Brain microvascular endothelial cell (primary cell): ENCODE measurements at regions not wholly inside any gene's neighbourhood (a gene's known extent, or its start where the extent isn't known, plus 50 kb on each side); places are given as distances from the start of the nearest gene placed in this dataset.

Source experiments
- DNase-seq: peaks from one replicate; pipeline ENCODE4 v3.0.0-alpha.2; 2020
- H3K27ac ChIP-seq: fragments of 250-450 bp; sonication (Bioruptor Pico); 2 replicates; pipeline ENCODE4 v1.5.1; 2020; ENCODE audit warnings: mild to moderate bottlenecking, moderate library complexity
- H3K27me3 ChIP-seq: fragments of 250-450 bp; sonication (Bioruptor Pico); replicated peaks from 2 replicates; pipeline ENCODE4 v1.5.1; 2020; ENCODE audit warnings: mild to moderate bottlenecking
- H3K36me3 ChIP-seq: fragments of 250-450 bp; sonication (Bioruptor Pico); replicated peaks from 2 replicates; pipeline ENCODE4 v1.5.1; 2020; ENCODE audit warnings: mild to moderate bottlenecking
- H3K4me3 ChIP-seq: 2 replicates; pipeline ENCODE4 v1.5.1; 2011; ENCODE audit warnings: low read depth, mild to moderate bottlenecking, control low read depth, low read length, moderate library complexity
- in situ Hi-C: cut with HindIII; loops from 2 replicates; pipeline ENCODE4 v1.10.0; 2017; ENCODE audit warnings: low sequenced_read_pairs, low pct_ligation_motif_present
- TF ChIP-seq, protein P1 (sequence below): IDR thresholded peaks from 2 replicates; pipeline ENCODE4 v1.5.1; 2011; ENCODE audit warnings: low read depth, mild to moderate bottlenecking, moderate library complexity, low read length, control low read depth, inconsistent platforms; ENCODE audit errors: missing control alignments

DNA sequence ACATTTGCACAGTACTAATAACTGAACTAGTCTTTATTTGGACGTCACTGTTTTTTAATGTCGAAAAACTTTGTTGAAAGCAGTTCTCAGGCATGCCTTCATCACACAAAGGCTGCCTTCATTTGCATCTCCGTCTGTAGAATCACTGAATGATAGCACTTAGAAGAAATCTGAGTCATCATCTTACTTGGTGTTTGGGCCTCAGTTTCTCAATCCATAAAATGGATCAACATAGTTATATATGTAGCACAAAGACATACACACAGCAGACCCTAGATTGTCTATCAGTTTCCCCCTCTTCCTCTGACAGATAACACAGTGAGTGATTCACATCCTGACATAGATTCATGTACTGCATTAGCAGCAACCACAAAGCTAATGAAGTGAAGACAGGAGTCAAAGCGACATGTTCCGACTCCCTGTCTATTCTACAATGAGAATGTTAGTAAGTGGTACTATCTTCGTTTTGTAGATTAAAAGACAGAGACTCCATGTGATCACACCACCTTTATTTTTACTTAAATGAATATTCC, 80.4 kb upstream of the PDE10A start:
- H3K4me3 ChIP-seq: no peak overlapping the region
- H3K36me3 ChIP-seq: no peaks in the 10 kb centered on the region
- in situ Hi-C loops: no loop called here
- no peak overlapping the region for H3K27ac ChIP-seq
- TF ChIP-seq, protein P1, sequence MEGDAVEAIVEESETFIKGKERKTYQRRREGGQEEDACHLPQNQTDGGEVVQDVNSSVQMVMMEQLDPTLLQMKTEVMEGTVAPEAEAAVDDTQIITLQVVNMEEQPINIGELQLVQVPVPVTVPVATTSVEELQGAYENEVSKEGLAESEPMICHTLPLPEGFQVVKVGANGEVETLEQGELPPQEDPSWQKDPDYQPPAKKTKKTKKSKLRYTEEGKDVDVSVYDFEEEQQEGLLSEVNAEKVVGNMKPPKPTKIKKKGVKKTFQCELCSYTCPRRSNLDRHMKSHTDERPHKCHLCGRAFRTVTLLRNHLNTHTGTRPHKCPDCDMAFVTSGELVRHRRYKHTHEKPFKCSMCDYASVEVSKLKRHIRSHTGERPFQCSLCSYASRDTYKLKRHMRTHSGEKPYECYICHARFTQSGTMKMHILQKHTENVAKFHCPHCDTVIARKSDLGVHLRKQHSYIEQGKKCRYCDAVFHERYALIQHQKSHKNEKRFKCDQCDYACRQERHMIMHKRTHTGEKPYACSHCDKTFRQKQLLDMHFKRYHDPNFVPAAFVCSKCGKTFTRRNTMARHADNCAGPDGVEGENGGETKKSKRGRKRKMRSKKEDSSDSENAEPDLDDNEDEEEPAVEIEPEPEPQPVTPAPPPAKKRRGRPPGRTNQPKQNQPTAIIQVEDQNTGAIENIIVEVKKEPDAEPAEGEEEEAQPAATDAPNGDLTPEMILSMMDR: no peak
- no peaks in the 10 kb centered on the region for H3K27me3 ChIP-seq
- DNase-seq: no peak

DNA sequence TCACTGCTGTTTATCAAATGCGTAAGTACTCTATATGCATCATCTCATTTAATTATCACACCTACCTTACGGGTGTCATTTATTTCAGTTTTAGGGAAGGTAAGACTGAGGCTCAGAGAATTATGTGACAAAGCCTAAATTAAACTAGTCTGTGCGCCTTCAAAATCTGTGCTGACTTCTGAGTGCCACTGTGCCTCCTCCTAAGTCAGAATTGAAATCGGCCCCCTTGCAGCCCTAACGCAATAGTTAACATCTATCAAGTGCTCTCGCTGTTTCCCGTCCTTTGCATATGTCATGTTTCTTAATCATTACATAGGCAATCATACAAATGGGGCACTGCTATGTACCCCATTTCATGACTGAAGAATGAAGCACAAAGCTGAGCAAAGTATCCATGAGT, 79.0 kb upstream of the PDE10A start:
- Histone ChIP-seq H3K36me3 (no peaks in the 10 kb centered on the region), H3K4me3 (no peak overlapping the region), H3K27me3 (no peaks in the 10 kb centered on the region), H3K27ac (no peak overlapping the region)
- in situ Hi-C loops: no loop called here
- DNase-seq: no peak
- TF ChIP-seq, protein P1: no peak

DNA sequence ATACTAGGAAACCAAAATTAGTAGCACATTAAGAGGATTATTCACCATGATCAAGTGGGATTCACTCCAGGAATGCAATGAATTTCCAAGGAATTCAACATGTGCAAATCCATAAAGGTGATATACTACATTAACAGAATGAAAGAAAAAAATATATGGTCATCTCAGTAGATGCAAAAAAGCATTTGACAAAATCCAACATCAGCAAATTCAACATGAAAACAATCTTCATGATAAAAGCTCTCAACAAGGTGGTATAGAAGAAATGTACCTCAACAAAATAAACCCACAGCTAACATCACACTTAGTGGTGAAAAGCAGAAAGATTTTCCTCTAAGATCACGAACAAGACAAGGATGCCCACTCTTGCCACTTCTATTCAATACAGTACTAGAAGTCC, 74.4 kb upstream of the PDE10A start:
- TF ChIP-seq, protein P1: no peak
- Histone ChIP-seq H3K4me3 (no peak overlapping the region), H3K36me3 (no peaks in the 10 kb centered on the region), H3K27me3 (no peaks in the 10 kb centered on the region), H3K27ac (no peak overlapping the region)
- in situ Hi-C loops: no loop called here
- no peak for DNase-seq

DNA sequence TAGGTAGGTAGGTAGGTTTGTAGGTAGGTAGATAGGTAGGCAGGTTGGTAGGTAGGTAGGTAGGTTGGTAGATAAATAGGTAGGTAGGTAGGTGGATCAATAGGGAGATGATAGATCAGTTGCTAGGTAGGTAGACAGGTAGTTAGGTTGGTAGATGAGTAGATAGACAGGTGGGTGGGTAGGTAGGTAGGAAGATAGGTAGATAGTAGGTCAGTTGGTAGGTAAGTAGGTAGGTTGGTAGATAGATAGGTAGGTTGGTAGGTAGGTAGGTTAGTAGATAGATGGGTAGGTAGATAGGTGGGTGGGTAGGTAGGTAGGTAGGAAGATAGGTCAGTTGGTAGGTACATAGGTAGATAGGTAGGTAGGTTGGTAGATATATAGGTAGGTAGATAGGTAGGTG, 72.0 kb upstream of the PDE10A start:
- H3K27me3 ChIP-seq: no peaks in the 10 kb centered on the region
- in situ Hi-C loops: no loop called here
- DNase-seq: no peak
- H3K27ac ChIP-seq: no peak overlapping the region
- no peaks in the 10 kb centered on the region for H3K36me3 ChIP-seq
- TF ChIP-seq, protein P1: no peak
- no peak overlapping the region for H3K4me3 ChIP-seq

DNA sequence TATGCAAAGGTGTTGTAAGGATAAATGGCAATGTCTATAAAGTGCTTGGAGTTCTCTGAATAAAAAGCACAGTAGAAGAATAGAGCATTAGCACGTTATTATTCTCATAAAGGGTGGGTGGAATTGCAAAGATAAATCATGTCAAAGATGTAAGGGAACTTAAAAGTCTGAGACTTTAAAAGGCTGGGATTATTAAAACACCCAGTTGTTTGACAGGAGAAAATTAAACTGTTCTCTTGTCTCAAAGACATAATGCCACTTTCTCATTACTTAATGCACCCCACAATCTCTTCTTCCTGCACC, 70.4 kb upstream of the PDE10A start:
- Histone ChIP-seq H3K36me3 (no peaks in the 10 kb centered on the region), H3K27ac (no peak overlapping the region), H3K4me3 (no peak overlapping the region), H3K27me3 (no peaks in the 10 kb centered on the region)
- TF ChIP-seq, protein P1: no peak
- in situ Hi-C loops: no loop called here
- no peak for DNase-seq

DNA sequence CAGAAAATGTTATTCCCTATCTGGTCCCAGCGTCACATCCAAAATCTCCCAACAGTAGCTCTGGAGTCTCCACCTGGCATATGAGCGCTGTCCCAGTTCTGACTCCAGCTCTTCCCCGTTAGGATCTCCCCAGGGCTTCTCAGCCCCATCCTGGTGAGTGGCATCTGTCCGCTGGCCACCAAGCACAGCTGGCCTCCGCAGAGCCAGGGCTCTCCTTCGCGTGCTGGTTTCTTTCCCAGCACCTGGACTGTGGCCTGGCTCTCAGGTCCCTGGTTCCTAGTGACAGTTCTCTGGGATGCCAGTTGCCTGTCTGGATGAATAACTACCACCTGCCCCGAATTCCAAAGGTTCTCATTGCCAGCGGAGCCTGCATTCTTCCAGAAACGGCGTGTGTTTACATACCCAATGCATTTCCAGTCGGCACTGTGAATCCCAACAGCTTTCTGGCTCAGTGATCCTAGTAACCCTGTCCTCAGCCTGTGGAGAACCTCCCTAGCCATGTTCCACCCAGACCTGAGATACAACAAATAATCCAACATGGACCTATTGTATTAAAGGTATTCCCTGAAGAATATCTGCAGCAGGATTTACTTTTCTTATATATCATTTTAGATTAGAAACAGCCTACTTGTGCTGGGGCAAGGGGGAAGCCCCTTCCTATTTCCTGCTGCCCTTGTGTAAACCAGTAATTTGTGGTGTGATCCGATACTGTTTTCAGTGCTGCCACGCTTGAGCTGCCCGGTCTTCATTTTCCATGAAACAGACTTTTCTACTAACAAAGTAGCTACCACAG, 69.9 kb upstream of the PDE10A start:
- H3K27ac ChIP-seq: no peak overlapping the region
- TF ChIP-seq, protein P1: no peak
- H3K4me3 ChIP-seq: no peak overlapping the region
- no peak for DNase-seq
- no peaks in the 10 kb centered on the region for H3K27me3 ChIP-seq
- in situ Hi-C loops: no loop called here
- H3K36me3 ChIP-seq: no peaks in the 10 kb centered on the region
